T-helper 1 cell treated with Interleukin-12 subunit alpha and Interleukin-12 subunit beta and Interleukin-4 antibody, amounts not matched to agents 30 μg/mL and 1 μg/mL, for 36 hours (primary cell): ENCODE measurements at regions not wholly inside any gene's neighbourhood (a gene's known extent, or its start where the extent isn't known, plus 50 kb on each side); places are given as distances from the start of the nearest gene placed in this dataset.

Experiments used
- H3K27ac Mint-ChIP-seq: one replicate; pipeline ENCODE4 v1.8.0; 2021; ENCODE audit warnings: mild to moderate bottlenecking, mixed read lengths
- H3K27me3 Mint-ChIP-seq: one replicate; pipeline ENCODE4 v1.8.0; 2021; ENCODE audit warnings: low read depth, mixed read lengths
- H3K36me3 Mint-ChIP-seq: one replicate; pipeline ENCODE4 v1.8.0; 2021; ENCODE audit warnings: low read depth, mixed read lengths
- H3K4me1 Mint-ChIP-seq: one replicate; pipeline ENCODE4 v1.8.0; 2021; ENCODE audit warnings: low read depth, mixed read lengths
- H3K4me3 Mint-ChIP-seq: one replicate; pipeline ENCODE4 v1.8.0; 2021; ENCODE audit warnings: mild to moderate bottlenecking, moderate library complexity, mixed read lengths
- H3K9me3 Mint-ChIP-seq: one replicate; pipeline ENCODE4 v1.8.0; 2021; ENCODE audit warnings: mixed read lengths

DNA sequence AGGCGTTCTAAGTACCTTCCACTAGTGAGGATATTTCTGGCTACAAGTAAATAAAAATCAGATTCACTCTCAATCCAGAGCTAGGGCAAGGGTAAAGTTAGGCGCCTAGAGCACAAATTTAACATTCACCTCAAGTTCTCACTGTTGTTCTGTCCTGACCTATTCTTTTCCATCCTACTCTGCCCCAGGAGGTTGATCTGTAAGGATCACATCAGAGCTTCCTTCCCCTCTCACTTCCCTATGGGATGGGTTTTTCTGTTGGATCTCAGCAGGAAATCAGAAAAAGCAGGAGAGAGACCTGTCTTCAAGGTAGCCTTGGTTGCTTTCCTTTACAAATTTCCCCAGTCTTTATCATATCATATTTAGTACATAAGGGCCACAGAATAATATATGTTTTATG lies 316.7 kb downstream of the GABRG2 start:
- H3K9me3 Mint-ChIP-seq = no peaks in the 10 kb centered on the region
- H3K4me1 Mint-ChIP-seq = no peaks in the 10 kb centered on the region
- H3K27ac Mint-ChIP-seq = no peak overlapping the region
- no peaks in the 10 kb centered on the region for H3K27me3 Mint-ChIP-seq
- H3K4me3 Mint-ChIP-seq = no peak overlapping the region
- no peaks in the 10 kb centered on the region for H3K36me3 Mint-ChIP-seq

- no peak overlapping the region for H3K4me3 Mint-ChIP-seq
- no peaks in the 10 kb centered on the region for H3K4me1 Mint-ChIP-seq
- no peak overlapping the region for H3K27ac Mint-ChIP-seq
- H3K9me3 Mint-ChIP-seq = peaks cover 8% of the 10 kb centered on the region
- H3K36me3 Mint-ChIP-seq = no peaks in the 10 kb centered on the region
- H3K27me3 Mint-ChIP-seq = no peaks in the 10 kb centered on the region
Measured at GRCh38 chr5:162391833-162392232, 324.3 kb downstream of the GABRG2 start.

- Mint-ChIP-seq H3K36me3 (no peaks in the 10 kb centered on the region), H3K4me3 (no peak overlapping the region), H3K27me3 (no peaks in the 10 kb centered on the region), H3K4me1 (no peaks in the 10 kb centered on the region), H3K9me3 (peaks cover 8% of the 10 kb centered on the region), H3K27ac (no peak overlapping the region)
Measured at GRCh38 chr5:162392336-162392735, 324.8 kb downstream of the GABRG2 start.

- Mint-ChIP-seq H3K4me3 (no peak overlapping the region), H3K27me3 (no peaks in the 10 kb centered on the region), H3K27ac (no peak overlapping the region), H3K4me1 (no peaks in the 10 kb centered on the region), H3K36me3 (no peaks in the 10 kb centered on the region), H3K9me3 (peaks cover 8% of the 10 kb centered on the region)
Measured at GRCh38 chr5:162393534-162393933, 326.0 kb downstream of the GABRG2 start.

DNA sequence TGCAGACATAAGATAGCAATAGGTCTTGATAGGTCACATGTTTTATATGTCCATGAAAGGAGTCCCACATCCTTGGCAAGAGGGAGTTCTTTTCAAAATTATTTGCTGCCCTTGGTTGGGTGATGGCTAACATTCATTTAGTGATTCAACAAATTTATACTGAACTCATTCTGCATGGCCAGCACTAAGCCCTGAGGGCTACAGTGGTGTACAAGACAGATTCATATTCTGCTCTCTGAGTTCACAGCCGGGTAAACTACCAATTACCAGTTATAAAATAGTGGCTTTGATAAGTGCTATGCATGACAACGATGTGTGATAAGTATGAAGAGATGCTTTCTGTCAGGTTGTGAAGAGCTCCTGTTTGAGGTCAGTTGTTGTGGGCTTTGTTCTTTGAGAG lies 340.0 kb downstream of the GABRG2 start:
- Mint-ChIP-seq H3K27me3 (no peaks in the 10 kb centered on the region), H3K27ac (no peak overlapping the region), H3K9me3 (peaks cover 15% of the 10 kb centered on the region), H3K4me1 (no peaks in the 10 kb centered on the region), H3K36me3 (no peaks in the 10 kb centered on the region), H3K4me3 (no peak overlapping the region)

DNA sequence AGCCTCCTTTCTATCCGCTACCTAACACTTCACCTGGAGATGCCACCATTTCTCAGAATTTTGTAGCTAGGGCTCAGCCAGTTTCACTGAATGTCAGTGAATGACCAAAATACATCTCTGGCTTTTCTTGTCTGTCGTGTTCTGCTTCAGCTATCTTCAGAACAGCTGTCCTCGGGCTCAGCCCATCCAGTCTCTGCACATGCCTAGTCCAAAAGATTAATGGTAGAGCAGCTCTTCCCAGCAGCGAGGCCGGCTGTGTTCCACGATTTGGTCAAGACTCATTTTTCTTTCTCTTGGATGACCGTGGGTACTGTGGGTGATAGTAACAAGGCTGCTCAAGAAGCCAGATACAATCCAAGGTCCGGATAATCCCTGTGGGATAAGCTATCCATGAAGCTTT lies 342.8 kb downstream of the GABRG2 start:
- Mint-ChIP-seq H3K36me3 (no peaks in the 10 kb centered on the region), H3K4me3 (no peak overlapping the region), H3K9me3 (peaks cover 20% of the 10 kb centered on the region), H3K4me1 (no peaks in the 10 kb centered on the region), H3K27me3 (no peaks in the 10 kb centered on the region), H3K27ac (no peak overlapping the region)

GRCh38 chr5:162429142-162429541 lies 361.6 kb downstream of the GABRG2 start:
- Mint-ChIP-seq H3K27ac (no peak overlapping the region), H3K36me3 (no peaks in the 10 kb centered on the region), H3K4me3 (no peak overlapping the region), H3K27me3 (no peaks in the 10 kb centered on the region), H3K4me1 (no peaks in the 10 kb centered on the region), H3K9me3 (peaks cover 3% of the 10 kb centered on the region)

GRCh38 chr5:162434281-162434680 lies 366.7 kb downstream of the GABRG2 start:
- no peaks in the 10 kb centered on the region for H3K27me3 Mint-ChIP-seq
- H3K36me3 Mint-ChIP-seq = no peaks in the 10 kb centered on the region
- H3K9me3 Mint-ChIP-seq = peaks cover 12% of the 10 kb centered on the region
- H3K4me3 Mint-ChIP-seq = no peak overlapping the region
- H3K4me1 Mint-ChIP-seq = no peaks in the 10 kb centered on the region
- no peak overlapping the region for H3K27ac Mint-ChIP-seq

DNA sequence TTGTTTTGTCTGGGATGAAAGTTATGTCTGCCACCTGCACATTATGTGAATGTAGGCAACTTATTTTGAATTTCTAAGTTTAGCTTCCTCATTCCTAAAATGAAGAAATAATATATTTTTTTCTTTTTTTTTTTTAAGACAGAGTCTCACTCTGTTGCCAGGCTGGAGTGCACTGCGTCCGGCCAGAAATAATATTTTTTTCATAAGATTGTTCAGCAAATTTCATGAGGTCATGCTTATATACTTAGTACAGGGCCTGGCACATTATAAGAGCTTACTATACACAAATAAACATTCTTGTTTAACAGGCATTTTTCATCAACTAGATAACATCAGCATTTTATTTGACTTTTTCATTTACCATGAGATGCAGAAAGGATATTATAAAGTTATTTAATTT lies 368.5 kb downstream of the GABRG2 start:
- no peaks in the 10 kb centered on the region for H3K4me1 Mint-ChIP-seq
- H3K36me3 Mint-ChIP-seq = no peaks in the 10 kb centered on the region
- no peak overlapping the region for H3K27ac Mint-ChIP-seq
- H3K9me3 Mint-ChIP-seq = peaks cover 15% of the 10 kb centered on the region
- H3K27me3 Mint-ChIP-seq = no peaks in the 10 kb centered on the region
- no peak overlapping the region for H3K4me3 Mint-ChIP-seq

- no peaks in the 10 kb centered on the region for H3K36me3 Mint-ChIP-seq
- H3K4me1 Mint-ChIP-seq = no peaks in the 10 kb centered on the region
- no peak overlapping the region for H3K4me3 Mint-ChIP-seq
- no peak overlapping the region for H3K27ac Mint-ChIP-seq
- no peaks in the 10 kb centered on the region for H3K27me3 Mint-ChIP-seq
- peaks cover 6% of the 10 kb centered on the region for H3K9me3 Mint-ChIP-seq
Measured at GRCh38 chr5:162444129-162444762, 376.7 kb downstream of the GABRG2 start.

GRCh38 chr5:162456086-162456485 lies 388.5 kb downstream of the GABRG2 start:
- Mint-ChIP-seq H3K36me3 (no peaks in the 10 kb centered on the region), H3K27ac (no peak overlapping the region), H3K9me3 (peaks cover 20% of the 10 kb centered on the region), H3K27me3 (no peaks in the 10 kb centered on the region), H3K4me1 (no peaks in the 10 kb centered on the region), H3K4me3 (no peak overlapping the region)

- peaks cover 6% of the 10 kb centered on the region for H3K9me3 Mint-ChIP-seq
- H3K36me3 Mint-ChIP-seq = no peaks in the 10 kb centered on the region
- H3K27me3 Mint-ChIP-seq = no peaks in the 10 kb centered on the region
- no peaks in the 10 kb centered on the region for H3K4me1 Mint-ChIP-seq
- no peak overlapping the region for H3K27ac Mint-ChIP-seq
- no peak overlapping the region for H3K4me3 Mint-ChIP-seq
Measured at GRCh38 chr5:162466011-162466410, 398.4 kb downstream of the GABRG2 start.

- Mint-ChIP-seq H3K27me3 (no peaks in the 10 kb centered on the region), H3K27ac (no peak overlapping the region), H3K4me3 (no peak overlapping the region), H3K4me1 (no peaks in the 10 kb centered on the region), H3K9me3 (peaks cover 3% of the 10 kb centered on the region), H3K36me3 (no peaks in the 10 kb centered on the region)
Measured at GRCh38 chr5:162473041-162473714, 405.6 kb downstream of the GABRG2 start.

DNA sequence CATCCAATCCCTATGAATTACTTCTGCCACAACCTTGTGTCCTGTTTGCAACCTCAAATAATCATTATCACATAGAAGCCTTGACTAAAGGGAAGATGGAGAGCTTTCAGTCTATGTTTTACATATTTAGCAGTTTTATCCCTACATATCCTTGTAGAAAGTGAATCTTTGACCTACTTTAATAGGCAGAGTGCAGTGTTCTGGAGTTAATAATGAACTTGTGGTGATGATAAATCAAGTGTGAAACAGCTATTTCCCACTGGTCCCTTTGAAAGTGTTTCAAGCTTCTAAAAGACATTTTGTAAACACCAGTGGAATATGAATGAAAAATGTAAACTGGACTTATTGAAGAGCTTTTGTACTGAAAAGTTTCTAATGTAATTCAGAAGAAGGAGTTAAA lies 406.7 kb downstream of the GABRG2 start:
- Mint-ChIP-seq H3K4me3 (no peak overlapping the region), H3K36me3 (no peaks in the 10 kb centered on the region), H3K27me3 (no peaks in the 10 kb centered on the region), H3K9me3 (peaks cover 3% of the 10 kb centered on the region), H3K27ac (no peak overlapping the region), H3K4me1 (no peaks in the 10 kb centered on the region)

- no peaks in the 10 kb centered on the region for H3K36me3 Mint-ChIP-seq
- no peak overlapping the region for H3K27ac Mint-ChIP-seq
- H3K9me3 Mint-ChIP-seq = peaks cover 5% of the 10 kb centered on the region
- H3K4me1 Mint-ChIP-seq = no peaks in the 10 kb centered on the region
- H3K27me3 Mint-ChIP-seq = no peaks in the 10 kb centered on the region
- H3K4me3 Mint-ChIP-seq = no peak overlapping the region
Measured at GRCh38 chr5:162484095-162484494, 416.5 kb downstream of the GABRG2 start.
